Cardiac septum (tissue), 1 donor: ENCODE measurements at regions not wholly inside any gene's neighbourhood (a gene's known extent, or its start where the extent isn't known, plus 50 kb on each side); places are given as distances from the start of the nearest gene placed in this dataset.

Experiments used
- DNase-seq: peaks from one replicate; pipeline ENCODE4 v3.0.0-alpha.2; 2020; ENCODE audit warnings: low spot score
- intact Hi-C: fragments of 100-400 bp; cut with DNase I; formaldehyde crosslinking; loops from one replicate; pipeline ENCODE4 v1.14.0; 2022
- donor health status: DM: no; HTN: no; CAD: no.

GRCh38 chrX:139298437-139298836 lies 232.1 kb upstream of the F9 start:
- intact Hi-C loops: no loop called here
- no peak for DNase-seq

GRCh38 chrX:139297638-139298037 lies 232.9 kb upstream of the F9 start:
- intact Hi-C loops: no loop called here
- DNase-seq: no peak

GRCh38 chrX:139293991-139294390 lies 236.5 kb upstream of the F9 start:
- intact Hi-C loops: no loop called here
- no peak for DNase-seq

- no peak for DNase-seq
- intact Hi-C loops: no loop called here
Observed at GRCh38 chrX:139290310-139290709, 240.2 kb upstream of the F9 start.

GRCh38 chrX:139287155-139287924 lies 243.2 kb upstream of the F9 start:
- DNase-seq: no peak
- intact Hi-C loops: no loop called here

GRCh38 chrX:139286342-139286741 lies 244.2 kb upstream of the F9 start:
- intact Hi-C loops: no loop called here
- no peak for DNase-seq

GRCh38 chrX:139267851-139268250 lies 262.7 kb upstream of the F9 start:
- intact Hi-C loops: no loop called here
- DNase-seq: no peak

- intact Hi-C loops: no loop called here
- DNase-seq: no peak
Observed at GRCh38 chrX:139246295-139246694, 284.2 kb upstream of the F9 start.

GRCh38 chrX:139237141-139237540 lies 293.4 kb upstream of the F9 start:
- intact Hi-C loops: no loop called here
- no peak for DNase-seq

GRCh38 chrX:139234898-139235297 lies 295.6 kb upstream of the F9 start:
- intact Hi-C loops: no loop called here
- no peak for DNase-seq

- no peak for DNase-seq
- intact Hi-C loops: no loop called here
Observed at GRCh38 chrX:139224953-139225665, 305.4 kb upstream of the F9 start.

GRCh38 chrX:139222511-139223200 lies 307.9 kb upstream of the F9 start:
- intact Hi-C loops: no loop called here

GRCh38 chrX:139213241-139213709 lies 317.3 kb upstream of the F9 start:
- intact Hi-C loops: no loop called here
- DNase-seq: no peak

More at GRCh38 chrX:139222511-139223200, 307.9 kb upstream of the F9 start:
- DNase-seq: no peak

GRCh38 chrX:139211568-139212182 lies 318.9 kb upstream of the F9 start:
- intact Hi-C loops: no loop called here
- DNase-seq: no peak

- intact Hi-C loops: no loop called here
- DNase-seq: no peak
Observed at GRCh38 chrX:139209342-139209741, 321.2 kb upstream of the F9 start.

- intact Hi-C loops: no loop called here
- DNase-seq: no peak
Observed at GRCh38 chrX:139207655-139208054, 322.9 kb upstream of the F9 start.

GRCh38 chrX:139206914-139207313 lies 323.6 kb upstream of the F9 start:
- intact Hi-C loops: no loop called here

GRCh38 chrX:139204898-139205667 lies 325.5 kb upstream of the F9 start:
- no peak for DNase-seq
- intact Hi-C loops: no loop called here

More at GRCh38 chrX:139206914-139207313, 323.6 kb upstream of the F9 start:
- DNase-seq: no peak

- no peak for DNase-seq
- intact Hi-C loops: no loop called here
Observed at GRCh38 chrX:139204571-139204897, 326.0 kb upstream of the F9 start.
